Neural progenitor cell (in vitro differentiated cells): ENCODE measurements at regions not wholly inside any gene's neighbourhood (a gene's known extent, or its start where the extent isn't known, plus 50 kb on each side); places are given as distances from the start of the nearest gene placed in this dataset.

Experiments used
- DNase-seq: peaks from one replicate; pipeline ENCODE4 v3.0.0-alpha.2; 2016; ENCODE audit warnings: low spot score
- H2AFZ ChIP-seq: fragments of 200-600 bp; sonication (generic); replicated peaks from 2 replicates; pipeline ENCODE4 v1.6.1; 2016; ENCODE audit warnings: antibody characterized with exemption
- H3F3A ChIP-seq: fragments of 200-600 bp; sonication (generic); 2 replicates; pipeline ENCODE4 v1.6.1; 2016; ENCODE audit warnings: antibody characterized with exemption, low read depth
- H3K27ac ChIP-seq: fragments of 200-600 bp; sonication (generic); 2 replicates; pipeline ENCODE4 v1.5.1; 2016; ENCODE audit warnings: mild to moderate bottlenecking
- H3K27me3 ChIP-seq: fragments of 200-600 bp; sonication (generic); 2 replicates; pipeline ENCODE4 v1.6.1; 2016; ENCODE audit warnings: mild to moderate bottlenecking, moderate library complexity
- H3K36me3 ChIP-seq: fragments of 200-600 bp; sonication (generic); 2 replicates; pipeline ENCODE4 v1.5.1; 2016
- H3K4me1 ChIP-seq: fragments of 200-600 bp; sonication (generic); 2 replicates; pipeline ENCODE4 v1.6.1; 2016; ENCODE audit warnings: mixed run types
- H3K4me2 ChIP-seq: fragments of 200-600 bp; sonication (generic); 2 replicates; pipeline ENCODE4 v1.6.1; 2016
- H3K4me3 ChIP-seq: fragments of 200-600 bp; sonication (generic); 2 replicates; pipeline ENCODE4 v1.5.1; 2016
- H3K79me2 ChIP-seq: fragments of 200-600 bp; sonication (generic); 2 replicates; pipeline ENCODE4 v1.6.1; 2016; ENCODE audit warnings: low read depth
- H3K9ac ChIP-seq: fragments of 200-600 bp; sonication (generic); 2 replicates; pipeline ENCODE4 v1.6.1; 2016
- H3K9me3 ChIP-seq: fragments of 200-600 bp; sonication (generic); 2 replicates; pipeline ENCODE4 v1.5.1; 2016; ENCODE audit warnings: low read depth
- H4K20me1 ChIP-seq: fragments of 200-600 bp; sonication (generic); 2 replicates; pipeline ENCODE4 v1.6.1; 2016; ENCODE audit warnings: low read depth
- H3K27ac Mint-ChIP-seq: 3 replicates; pipeline ENCODE4 v1.8.0; 2021; ENCODE audit warnings: mixed read lengths
- H3K27me3 Mint-ChIP-seq: 2 replicates; pipeline ENCODE4 v1.8.0; 2022; ENCODE audit warnings: low read depth, mild to moderate bottlenecking, inconsistent platforms, moderate library complexity, mixed read lengths; ENCODE audit not compliant: insufficient read depth
- H3K36me3 Mint-ChIP-seq: 3 replicates; pipeline ENCODE4 v1.8.0; 2021; ENCODE audit warnings: mixed read lengths
- H3K4me1 Mint-ChIP-seq: 3 replicates; pipeline ENCODE4 v1.8.0; 2021; ENCODE audit warnings: mixed read lengths
- H3K4me3 Mint-ChIP-seq: 3 replicates; pipeline ENCODE4 v1.8.0; 2021; ENCODE audit warnings: mild to moderate bottlenecking, moderate library complexity, mixed read lengths
- H3K9me3 Mint-ChIP-seq: 3 replicates; pipeline ENCODE4 v1.8.0; 2020; ENCODE audit warnings: mixed read lengths
- EZH2 ChIP-seq: fragments of 200-600 bp; sonication (generic); IDR thresholded peaks from 2 replicates; pipeline ENCODE4 v1.6.1; 2017; ENCODE audit warnings: antibody characterized with exemption, mild to moderate bottlenecking, moderate library complexity
- EZH2phosphoT487 ChIP-seq: fragments of 200-600 bp; sonication (generic); IDR thresholded peaks from 2 replicates; pipeline ENCODE4 v1.6.1; 2017; ENCODE audit warnings: antibody characterized with exemption
- TF ChIP-seq, protein P1 (sequence below): fragments of 200-600 bp; sonication (generic); IDR thresholded peaks from 2 replicates; pipeline ENCODE4 v1.5.1; 2017; ENCODE audit warnings: antibody characterized with exemption, mild to moderate bottlenecking

DNA sequence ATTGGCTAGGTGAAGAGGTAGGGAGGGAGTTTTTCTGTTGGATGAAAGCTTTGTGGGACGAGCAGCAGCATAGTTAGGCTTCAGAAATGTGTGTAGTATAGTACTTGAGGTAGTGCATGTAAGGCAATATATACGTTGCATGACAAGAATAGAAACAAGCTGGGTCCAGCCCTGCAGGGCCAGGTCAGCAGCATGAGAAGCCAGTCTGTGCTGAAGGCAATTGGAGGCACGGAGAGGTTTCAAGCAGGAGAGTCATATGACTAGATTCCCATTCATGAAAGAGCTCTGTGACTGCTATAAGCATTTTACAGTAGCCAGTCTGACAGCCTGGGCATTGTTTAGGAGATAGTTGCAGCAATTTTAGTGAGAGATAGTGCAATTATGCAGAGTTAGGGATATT lies 84.2 kb upstream of the DSCAM start:
- peaks cover 2% of the 10 kb centered on the region for H3K36me3 Mint-ChIP-seq
- TF ChIP-seq EZH2phosphoT487, result no peak
- Histone ChIP-seq H3K27ac (no peak overlapping the region), H3K9me3 (peaks cover 4% of the 10 kb centered on the region), H3K27me3 (no peaks in the 10 kb centered on the region), H3F3A (no peaks in the 10 kb centered on the region), H3K4me2 (no peak overlapping the region), H4K20me1 (no peaks in the 10 kb centered on the region), H3K4me1 (peaks cover 12% of the 10 kb centered on the region), H3K4me3 (no peak overlapping the region), H2AFZ (no peak overlapping the region), H3K36me3 (no peaks in the 10 kb centered on the region), H3K9ac (no peak overlapping the region), H3K79me2 (no peaks in the 10 kb centered on the region)
- peaks cover 30% of the 10 kb centered on the region for H3K9me3 Mint-ChIP-seq
- H3K27me3 Mint-ChIP-seq, result peaks cover 5% of the 10 kb centered on the region
- no peak overlapping the region for H3K4me3 Mint-ChIP-seq
- H3K27ac Mint-ChIP-seq, result no peak overlapping the region
- no peak for DNase-seq
- peaks cover 9% of the 10 kb centered on the region for H3K4me1 Mint-ChIP-seq

DNA sequence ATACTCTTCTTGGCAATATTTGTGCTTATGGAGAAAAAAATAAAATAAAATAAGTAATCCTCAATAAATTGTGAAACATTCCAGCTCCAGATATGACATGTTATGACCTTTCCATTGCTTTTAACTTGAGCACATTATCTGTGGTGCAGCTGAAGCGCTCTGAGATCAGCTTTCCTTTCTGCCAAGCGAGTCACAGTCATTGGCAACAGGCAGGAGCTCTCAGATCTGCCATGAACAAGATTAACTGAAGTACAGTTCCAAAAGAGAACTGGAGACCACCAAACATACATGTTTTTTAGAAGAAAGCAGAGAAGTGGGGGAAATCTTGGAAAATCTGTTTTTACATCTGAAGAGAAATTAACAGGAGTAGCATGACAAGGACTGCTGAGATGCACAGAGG lies 89.2 kb upstream of the DSCAM start:
- peaks cover 4% of the 10 kb centered on the region for H3K9me3 Mint-ChIP-seq
- Histone ChIP-seq H2AFZ (no peak overlapping the region), H3K9me3 (no peaks in the 10 kb centered on the region), H3K79me2 (no peaks in the 10 kb centered on the region), H3K4me3 (no peak overlapping the region), H3K4me2 (no peak overlapping the region), H3K9ac (no peak overlapping the region), H3K27ac (no peak overlapping the region), H3F3A (no peaks in the 10 kb centered on the region), H3K4me1 (peaks cover 12% of the 10 kb centered on the region), H4K20me1 (no peaks in the 10 kb centered on the region), H3K27me3 (no peaks in the 10 kb centered on the region), H3K36me3 (no peaks in the 10 kb centered on the region)
- no peak for DNase-seq
- H3K4me1 Mint-ChIP-seq, result peaks cover 14% of the 10 kb centered on the region
- H3K27me3 Mint-ChIP-seq, result peaks cover 5% of the 10 kb centered on the region
- no peak overlapping the region for H3K4me3 Mint-ChIP-seq
- no peaks in the 10 kb centered on the region for H3K36me3 Mint-ChIP-seq
- TF ChIP-seq EZH2phosphoT487 (no peak), EZH2 (no peak)
- TF ChIP-seq, protein P1, sequence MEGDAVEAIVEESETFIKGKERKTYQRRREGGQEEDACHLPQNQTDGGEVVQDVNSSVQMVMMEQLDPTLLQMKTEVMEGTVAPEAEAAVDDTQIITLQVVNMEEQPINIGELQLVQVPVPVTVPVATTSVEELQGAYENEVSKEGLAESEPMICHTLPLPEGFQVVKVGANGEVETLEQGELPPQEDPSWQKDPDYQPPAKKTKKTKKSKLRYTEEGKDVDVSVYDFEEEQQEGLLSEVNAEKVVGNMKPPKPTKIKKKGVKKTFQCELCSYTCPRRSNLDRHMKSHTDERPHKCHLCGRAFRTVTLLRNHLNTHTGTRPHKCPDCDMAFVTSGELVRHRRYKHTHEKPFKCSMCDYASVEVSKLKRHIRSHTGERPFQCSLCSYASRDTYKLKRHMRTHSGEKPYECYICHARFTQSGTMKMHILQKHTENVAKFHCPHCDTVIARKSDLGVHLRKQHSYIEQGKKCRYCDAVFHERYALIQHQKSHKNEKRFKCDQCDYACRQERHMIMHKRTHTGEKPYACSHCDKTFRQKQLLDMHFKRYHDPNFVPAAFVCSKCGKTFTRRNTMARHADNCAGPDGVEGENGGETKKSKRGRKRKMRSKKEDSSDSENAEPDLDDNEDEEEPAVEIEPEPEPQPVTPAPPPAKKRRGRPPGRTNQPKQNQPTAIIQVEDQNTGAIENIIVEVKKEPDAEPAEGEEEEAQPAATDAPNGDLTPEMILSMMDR, result no peak
- H3K27ac Mint-ChIP-seq, result no peak overlapping the region

- DNase-seq, result peak; percentile 49
- H3K9ac ChIP-seq, result no peak overlapping the region
- H3K4me1 Mint-ChIP-seq, result peaks cover 14% of the 10 kb centered on the region
- H3F3A ChIP-seq, result no peaks in the 10 kb centered on the region
- no peak overlapping the region for H3K27ac Mint-ChIP-seq
- H3K4me3 Mint-ChIP-seq, result no peak overlapping the region
- peaks cover 12% of the 10 kb centered on the region for H3K4me1 ChIP-seq
- H4K20me1 ChIP-seq, result no peaks in the 10 kb centered on the region
- peaks cover 8% of the 10 kb centered on the region for H3K27me3 Mint-ChIP-seq
- H3K36me3 ChIP-seq, result no peaks in the 10 kb centered on the region
- peak overlapping the region; percentile 0 for H2AFZ ChIP-seq
- TF ChIP-seq EZH2phosphoT487, result no peak
- TF ChIP-seq EZH2, result no peak
- TF ChIP-seq, protein P1, result no peak
- no peak overlapping the region for H3K4me2 ChIP-seq
- no peaks in the 10 kb centered on the region for H3K9me3 ChIP-seq
- H3K79me2 ChIP-seq, result no peaks in the 10 kb centered on the region
- no peaks in the 10 kb centered on the region for H3K36me3 Mint-ChIP-seq
- peaks cover 4% of the 10 kb centered on the region for H3K9me3 Mint-ChIP-seq
- H3K27ac ChIP-seq, result no peak overlapping the region
- H3K27me3 ChIP-seq, result no peaks in the 10 kb centered on the region
- no peak overlapping the region for H3K4me3 ChIP-seq
These were observed 89.9 kb upstream of the DSCAM start for GRCh38 chr21:40936771-40937261.

GRCh38 chr21:40938078-40938477 lies 91.1 kb upstream of the DSCAM start:
- Histone ChIP-seq H3K27ac (no peak overlapping the region), H3F3A (no peaks in the 10 kb centered on the region), H3K4me1 (peaks cover 12% of the 10 kb centered on the region), H3K4me2 (no peak overlapping the region), H3K4me3 (no peak overlapping the region), H2AFZ (no peak overlapping the region), H3K79me2 (no peaks in the 10 kb centered on the region), H3K36me3 (no peaks in the 10 kb centered on the region), H4K20me1 (no peaks in the 10 kb centered on the region), H3K9me3 (no peaks in the 10 kb centered on the region), H3K27me3 (no peaks in the 10 kb centered on the region), H3K9ac (no peak overlapping the region)
- no peak for DNase-seq
- Mint-ChIP-seq H3K9me3 (peaks cover 4% of the 10 kb centered on the region), H3K4me3 (no peak overlapping the region), H3K27me3 (peaks cover 8% of the 10 kb centered on the region), H3K27ac (no peak overlapping the region), H3K4me1 (peaks cover 14% of the 10 kb centered on the region), H3K36me3 (no peaks in the 10 kb centered on the region)
- no peak for TF ChIP-seq EZH2
- no peak for TF ChIP-seq EZH2phosphoT487
- TF ChIP-seq, protein P1, result no peak
